ENCODE measurements at regions not wholly inside any gene's neighbourhood (a gene's known extent, or its start where the extent isn't known, plus 50 kb on each side); places are given as distances from the start of the nearest gene placed in this dataset.

- TF ChIP-seq CTCF (IDR thresholded peaks at IDR 0.05): no peak
- no peak for TF ChIP-seq POLR2A (IDR thresholded peaks at IDR 0.05)
- TF ChIP-seq EP300 (IDR thresholded peaks at IDR 0.05): no peak
Measured at GRCh38 chr12:45638386-45638785, 91.1 kb upstream of the ARID2 start.

Data from suprapubic skin (tissue), 3 donors.